ENCODE measurements at regions not wholly inside any gene's neighbourhood (a gene's known extent, or its start where the extent isn't known, plus 50 kb on each side); places are given as distances from the start of the nearest gene placed in this dataset.
"Not testable (repeated sequence)": the region's sequence is repeated elsewhere in the genome, so short reads cannot be mapped to it uniquely, and the experiment has no call there.

GRCh38 chr18:59848002-59848401 lies 51.8 kb upstream of the PMAIP1 start:
- Histone ChIP-seq H3K9ac (replicated peaks; ENCODE audit: extremely low read depth, insufficient read depth, low read length) (no peak overlapping the region), H3K27me3 (ENCODE audit: control insufficient read depth in 2 of 2, insufficient read depth in 2 of 2, low read length in 2 of 2) (peaks cover 0 to 5% of the 10 kb centered on the region in 2 experiments), H3K79me2 (ENCODE audit: control insufficient read depth, insufficient read depth, low read length) (no peaks in the 10 kb centered on the region), H4K20me1 (replicated peaks; ENCODE audit: control insufficient read depth, extremely low read depth, insufficient read depth, low read length) (no peaks in the 10 kb centered on the region), H3K4me1 (ENCODE audit: control insufficient read depth, extremely low read depth, insufficient read depth, low read length) (no peaks in the 10 kb centered on the region), H3K36me3 (ENCODE audit: control insufficient read depth in 2 of 2, extremely low read depth in 1 of 2, insufficient read depth in 2 of 2, low read length in 2 of 2) (no peaks in the 10 kb centered on the region), H3K4me3 (replicated peaks in 1 of 3; ENCODE audit: insufficient read depth in 1 of 3, low read depth in 1 of 3, low read length in 3 of 3) (no peak overlapping the region), H3K4me2 (ENCODE audit: insufficient read depth, low read length) (no peak overlapping the region), H3K27ac (ENCODE audit: insufficient read depth, low read depth, low read length) (no peak overlapping the region), H2AFZ (ENCODE audit: low read depth, low read length) (no peak overlapping the region), H3K9me1 (replicated peaks; ENCODE audit: control insufficient read depth, extremely low read depth, insufficient read depth, low read length) (no peaks in the 10 kb centered on the region), H3K9me3 (replicated peaks; ENCODE audit: control insufficient read depth, insufficient read depth, low read length) (no peaks in the 10 kb centered on the region)
- FAIRE-seq, result no peak
- dilution Hi-C loops (cut with MboI; ENCODE audit: extremely low pct_ligation_motif_present, low sequenced_read_pairs), result loop anchor here (25.0 kb wide), 1 partner anchor 139 kb away; no protein-coding TSS in a partner anchor
- BruUV-seq (replicated peaks), result no TSS peak
- intact Hi-C loops (cut with micrococcal nuclease), result no loop called here
- CTCF ChIA-PET, result interaction anchor here (1.3 to 2.0 kb wide), 3 partner anchors 8 to 148 kb away, joined by 4 to 8 read pairs (median 4); no protein-coding TSS in a partner anchor
- POLR2A ChIA-PET, result interaction anchor here (1.2 kb wide), 1 partner anchor 51 kb away, joined by 5 read pairs; the partner anchor contains the start of gene PMAIP1
- no peak for TF ChIP-seq JUN (IDR thresholded peaks at IDR 0.05; ENCODE audit: borderline replicate concordance, insufficient read depth, insufficient read length, low read depth)
- no peak for TF ChIP-seq FOS (IDR thresholded peaks at IDR 0.05; ENCODE audit: borderline replicate concordance, insufficient read depth, low read length)
- no peak for TF ChIP-seq CTCF (IDR thresholded peaks at IDR 0.05; ENCODE audit: extremely low read depth in 1 of 2, insufficient read depth in 1 of 2, low read depth in 1 of 2, low read length in 2 of 2)
- no peak for TF ChIP-seq POLR2A (IDR thresholded peaks at IDR 0.05; ENCODE audit: low read depth, low read length)
- TF ChIP-seq GATA2 (IDR thresholded peaks at IDR 0.05; ENCODE audit: insufficient read depth, insufficient read length, low read depth, low read length), result no peak
- no peak for TF ChIP-seq EZH2 (IDR thresholded peaks at IDR 0.05; ENCODE audit: borderline replicate concordance, low read depth, low read length, severe bottlenecking)
- TF ChIP-seq, protein P1, sequence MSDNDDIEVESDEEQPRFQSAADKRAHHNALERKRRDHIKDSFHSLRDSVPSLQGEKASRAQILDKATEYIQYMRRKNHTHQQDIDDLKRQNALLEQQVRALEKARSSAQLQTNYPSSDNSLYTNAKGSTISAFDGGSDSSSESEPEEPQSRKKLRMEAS (IDR thresholded peaks at IDR 0.05; ENCODE audit: insufficient read depth, insufficient read length), result no peak
- no peak for TF ChIP-seq MYC (IDR thresholded peaks at IDR 0.05; ENCODE audit: low read depth, low read length)
- TF ChIP-seq POLR2AphosphoS5 (IDR thresholded peaks at IDR 0.05; ENCODE audit: insufficient read depth, low read depth, low read length), result no peak
- DNase-seq (ENCODE audit: low read depth, low spot score), result no peak

GRCh38 chr18:59847491-59847846 lies 52.3 kb upstream of the PMAIP1 start:
- ChIA-PET POLR2A (interaction anchor here (1.2 kb wide), 1 partner anchor 52 kb away, joined by 5 read pairs; the partner anchor contains the start of gene PMAIP1), CTCF (interaction anchor here (0.9 to 1.1 kb wide), 2 partner anchors 24 to 141 kb away, joined by 3 to 5 read pairs; no protein-coding TSS in a partner anchor)
- H3K4me1 ChIP-seq (ENCODE audit: control insufficient read depth, extremely low read depth, insufficient read depth, low read length); H3K36me3 ChIP-seq (ENCODE audit: control insufficient read depth in 2 of 2, extremely low read depth in 1 of 2, insufficient read depth in 2 of 2, low read length in 2 of 2); DNase-seq (ENCODE audit: low read depth, low spot score); H3K27me3 ChIP-seq (ENCODE audit: control insufficient read depth in 2 of 2, insufficient read depth in 2 of 2, low read length in 2 of 2); H2AFZ ChIP-seq (ENCODE audit: low read depth, low read length); intact Hi-C loops (cut with micrococcal nuclease); H3K9ac ChIP-seq (replicated peaks; ENCODE audit: extremely low read depth, insufficient read depth, low read length); H3K9me1 ChIP-seq (replicated peaks; ENCODE audit: control insufficient read depth, extremely low read depth, insufficient read depth, low read length); FAIRE-seq; H3K79me2 ChIP-seq (ENCODE audit: control insufficient read depth, insufficient read depth, low read length); H4K20me1 ChIP-seq (replicated peaks; ENCODE audit: control insufficient read depth, extremely low read depth, insufficient read depth, low read length); H3K4me2 ChIP-seq (ENCODE audit: insufficient read depth, low read length); H3K9me3 ChIP-seq (replicated peaks; ENCODE audit: control insufficient read depth, insufficient read depth, low read length); BruUV-seq (replicated peaks); H3K4me3 ChIP-seq (replicated peaks in 1 of 3; ENCODE audit: insufficient read depth in 1 of 3, low read depth in 1 of 3, low read length in 3 of 3); H3K27ac ChIP-seq (ENCODE audit: insufficient read depth, low read depth, low read length): not testable (repeated sequence)
- dilution Hi-C loops (cut with MboI; ENCODE audit: extremely low pct_ligation_motif_present, low sequenced_read_pairs), result loop anchor here (25.0 kb wide), 1 partner anchor 140 kb away; no protein-coding TSS in a partner anchor
